ENCODE measurements at regions not wholly inside any gene's neighbourhood (a gene's known extent, or its start where the extent isn't known, plus 50 kb on each side); places are given as distances from the start of the nearest gene placed in this dataset.

DNA sequence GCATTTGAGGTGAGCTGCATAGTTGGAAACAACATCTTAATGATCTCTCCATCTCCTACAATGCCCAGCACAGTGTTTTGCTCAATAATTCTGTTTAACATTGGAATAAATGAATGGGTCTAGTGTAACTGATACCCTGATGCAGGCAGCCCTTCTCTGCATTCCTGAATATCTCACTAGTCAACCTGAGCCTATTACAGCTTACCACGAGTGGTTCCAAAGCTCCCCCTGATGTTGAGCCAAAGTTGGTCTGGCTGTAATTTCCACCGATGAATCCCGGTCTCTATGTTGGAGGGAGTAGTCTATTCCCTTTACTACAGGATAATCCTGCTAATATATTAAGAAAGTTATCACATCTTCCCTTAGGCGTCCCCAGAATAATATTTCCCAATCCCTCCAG is 63.8 kb downstream of the ZBTB18 start:
- H3K27me3 ChIP-seq (replicated peaks; ENCODE audit: insufficient read depth) = peaks cover 2% of the 10 kb centered on the region
- H3K4me1 ChIP-seq (replicated peaks) = no peaks in the 10 kb centered on the region
- intact Hi-C loops (cut with DNase I) = no loop called here
- no peak overlapping the region for H3K4me3 ChIP-seq
- H3K9me3 ChIP-seq = no peaks in the 10 kb centered on the region
- TF ChIP-seq POLR2AphosphoS5 (IDR thresholded peaks at IDR 0.05) (no peak), POLR2A (IDR thresholded peaks at IDR 0.05) (no peak)
- TF ChIP-seq, protein P1, sequence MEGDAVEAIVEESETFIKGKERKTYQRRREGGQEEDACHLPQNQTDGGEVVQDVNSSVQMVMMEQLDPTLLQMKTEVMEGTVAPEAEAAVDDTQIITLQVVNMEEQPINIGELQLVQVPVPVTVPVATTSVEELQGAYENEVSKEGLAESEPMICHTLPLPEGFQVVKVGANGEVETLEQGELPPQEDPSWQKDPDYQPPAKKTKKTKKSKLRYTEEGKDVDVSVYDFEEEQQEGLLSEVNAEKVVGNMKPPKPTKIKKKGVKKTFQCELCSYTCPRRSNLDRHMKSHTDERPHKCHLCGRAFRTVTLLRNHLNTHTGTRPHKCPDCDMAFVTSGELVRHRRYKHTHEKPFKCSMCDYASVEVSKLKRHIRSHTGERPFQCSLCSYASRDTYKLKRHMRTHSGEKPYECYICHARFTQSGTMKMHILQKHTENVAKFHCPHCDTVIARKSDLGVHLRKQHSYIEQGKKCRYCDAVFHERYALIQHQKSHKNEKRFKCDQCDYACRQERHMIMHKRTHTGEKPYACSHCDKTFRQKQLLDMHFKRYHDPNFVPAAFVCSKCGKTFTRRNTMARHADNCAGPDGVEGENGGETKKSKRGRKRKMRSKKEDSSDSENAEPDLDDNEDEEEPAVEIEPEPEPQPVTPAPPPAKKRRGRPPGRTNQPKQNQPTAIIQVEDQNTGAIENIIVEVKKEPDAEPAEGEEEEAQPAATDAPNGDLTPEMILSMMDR (IDR thresholded peaks at IDR 0.05) = no peak
- WGBS = 77% methylated on average over 4 of the region's 4 CpGs
- no peaks in the 10 kb centered on the region for H3K36me3 ChIP-seq
- no peak overlapping the region for H3K27ac ChIP-seq
- DNase-seq (ENCODE audit: low spot score) = no peak

GRCh38 chr1:244116946-244117345 is 65.9 kb downstream of the ZBTB18 start:
- WGBS = 90% methylated on average over 3 of the region's 3 CpGs
- Histone ChIP-seq H3K36me3 (no peaks in the 10 kb centered on the region), H3K9me3 (no peaks in the 10 kb centered on the region), H3K27ac (no peak overlapping the region), H3K27me3 (replicated peaks; ENCODE audit: insufficient read depth) (peaks cover 2% of the 10 kb centered on the region), H3K4me1 (replicated peaks) (no peaks in the 10 kb centered on the region), H3K4me3 (no peak overlapping the region)
- DNase-seq (ENCODE audit: low spot score) = no peak
- intact Hi-C loops (cut with DNase I) = no loop called here
- no peak for TF ChIP-seq POLR2A (IDR thresholded peaks at IDR 0.05)
- TF ChIP-seq, protein P1 (IDR thresholded peaks at IDR 0.05) = no peak
- no peak for TF ChIP-seq POLR2AphosphoS5 (IDR thresholded peaks at IDR 0.05)

DNA sequence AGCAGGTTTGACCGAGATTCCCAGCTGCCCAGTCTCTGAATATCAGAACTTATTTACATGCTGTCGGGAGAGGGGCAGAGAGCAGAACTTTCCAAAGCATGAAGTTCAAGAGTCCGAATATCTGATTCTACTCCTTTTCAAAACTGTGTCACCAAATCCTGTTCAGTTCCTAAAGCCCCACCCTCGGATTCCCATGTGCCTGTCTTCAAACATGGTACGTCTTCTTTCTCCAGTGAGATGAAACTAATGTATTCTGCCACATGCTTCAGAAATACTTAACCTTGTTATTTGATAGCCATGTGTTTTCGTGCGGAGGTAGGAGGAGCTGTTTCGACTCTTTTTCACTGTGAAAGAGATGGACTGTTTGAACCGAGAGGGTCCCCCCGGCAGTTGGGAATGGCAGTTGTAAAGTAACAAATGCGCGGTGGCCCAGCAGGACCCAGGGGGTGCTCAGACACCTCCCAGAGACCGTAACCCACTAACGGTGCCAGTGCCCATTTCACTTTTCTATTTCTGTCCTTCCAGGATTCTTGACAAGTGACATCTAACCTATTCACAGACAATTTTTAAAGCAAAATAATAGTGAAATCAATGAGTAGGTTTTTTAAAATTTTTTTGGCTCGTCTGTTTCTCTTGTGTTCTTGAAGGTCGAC is 67.2 kb downstream of the ZBTB18 start:
- intact Hi-C loops (cut with DNase I) = no loop called here

GRCh38 chr1:244128591-244129383 is 77.7 kb downstream of the ZBTB18 start:
- no peaks in the 10 kb centered on the region for H3K9me3 ChIP-seq
- H3K36me3 ChIP-seq = no peaks in the 10 kb centered on the region
- intact Hi-C loops (cut with DNase I) = no loop called here
- no peak overlapping the region for H3K4me3 ChIP-seq
- DNase-seq (ENCODE audit: low spot score) = no peak
- no peak overlapping the region for H3K27ac ChIP-seq
- H3K4me1 ChIP-seq (replicated peaks) = no peaks in the 10 kb centered on the region
- H3K27me3 ChIP-seq (replicated peaks; ENCODE audit: insufficient read depth) = no peaks in the 10 kb centered on the region
- no peak for TF ChIP-seq POLR2AphosphoS5 (IDR thresholded peaks at IDR 0.05)
- TF ChIP-seq, protein P1 (IDR thresholded peaks at IDR 0.05) = no peak
- TF ChIP-seq POLR2A (IDR thresholded peaks at IDR 0.05) = no peak
- WGBS = 75% methylated on average over 6 of the region's 6 CpGs

More for the DNA sequence above, 67.2 kb downstream of the ZBTB18 start:
- 34% methylated on average over 16 of the region's 16 CpGs for WGBS
- no peak overlapping the region for H3K4me3 ChIP-seq
- DNase-seq (ENCODE audit: low spot score) = no peak
- no peak overlapping the region for H3K27ac ChIP-seq
- no peaks in the 10 kb centered on the region for H3K4me1 ChIP-seq (replicated peaks)
- H3K36me3 ChIP-seq = no peaks in the 10 kb centered on the region
- H3K27me3 ChIP-seq (replicated peaks; ENCODE audit: insufficient read depth) = peaks cover 2% of the 10 kb centered on the region
- TF ChIP-seq POLR2AphosphoS5 (IDR thresholded peaks at IDR 0.05) (no peak), POLR2A (IDR thresholded peaks at IDR 0.05) (no peak)
- TF ChIP-seq, protein P1 (IDR thresholded peaks at IDR 0.05) = no peak
- no peaks in the 10 kb centered on the region for H3K9me3 ChIP-seq

Data from prostate gland (tissue), 2 donors.